ENCODE measurements at regions not wholly inside any gene's neighbourhood (a gene's known extent, or its start where the extent isn't known, plus 50 kb on each side); places are given as distances from the start of the nearest gene placed in this dataset.
"Not testable (repeated sequence)": the region's sequence is repeated elsewhere in the genome, so short reads cannot be mapped to it uniquely, and the experiment has no call there.

DNA sequence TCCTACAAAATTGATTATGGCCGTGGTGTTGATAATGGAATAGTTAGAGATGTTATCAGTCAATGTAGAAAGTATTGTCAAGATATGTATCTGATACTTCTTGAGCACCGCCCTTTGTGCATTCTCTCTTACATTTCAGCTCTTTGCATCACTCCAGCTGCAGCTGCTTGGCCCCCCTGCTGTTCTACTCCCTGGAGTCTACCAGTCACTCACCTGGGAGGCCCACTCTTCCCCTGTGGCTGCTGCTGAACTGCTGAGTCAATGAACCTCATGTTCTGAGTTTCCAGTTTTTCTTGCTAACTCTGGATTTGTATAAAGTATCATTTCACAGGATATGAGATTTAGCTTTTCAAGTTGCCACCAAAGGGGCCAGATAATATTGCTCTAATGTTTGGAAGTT is 312.8 kb upstream of the SLC16A7 start:
- no peak for DNase-seq (ENCODE audit: low spot score)
- intact Hi-C loops (cut with DNase I): no loop called here

- DNase-seq (ENCODE audit: low spot score); intact Hi-C loops (cut with DNase I): not testable (repeated sequence)
Measured at GRCh38 chr12:59273561-59273960, 322.3 kb upstream of the SLC16A7 start.

GRCh38 chr12:59268295-59268809 is 327.5 kb upstream of the SLC16A7 start:
- DNase-seq (ENCODE audit: low spot score): no peak
- intact Hi-C loops (cut with DNase I): no loop called here

GRCh38 chr12:59260202-59260601 is 335.6 kb upstream of the SLC16A7 start:
- intact Hi-C loops (cut with DNase I): no loop called here
- DNase-seq (ENCODE audit: low spot score): no peak

- intact Hi-C loops (cut with DNase I): no loop called here
- no peak for DNase-seq (ENCODE audit: low spot score)
Measured at GRCh38 chr12:59252731-59253130, 332.4 kb upstream of the LRIG3 start.

GRCh38 chr12:59250766-59251165 is 330.5 kb upstream of the LRIG3 start:
- DNase-seq (ENCODE audit: low spot score): no peak
- intact Hi-C loops (cut with DNase I): no loop called here

GRCh38 chr12:59240048-59240447 is 319.7 kb upstream of the LRIG3 start:
- intact Hi-C loops (cut with DNase I): no loop called here
- no peak for DNase-seq (ENCODE audit: low spot score)

- no peak for DNase-seq (ENCODE audit: low spot score)
- intact Hi-C loops (cut with DNase I): no loop called here
Measured at GRCh38 chr12:59234391-59234790, 314.1 kb upstream of the LRIG3 start.

GRCh38 chr12:59230334-59230733 is 310.0 kb upstream of the LRIG3 start:
- intact Hi-C loops (cut with DNase I): no loop called here
- no peak for DNase-seq (ENCODE audit: low spot score)

DNA sequence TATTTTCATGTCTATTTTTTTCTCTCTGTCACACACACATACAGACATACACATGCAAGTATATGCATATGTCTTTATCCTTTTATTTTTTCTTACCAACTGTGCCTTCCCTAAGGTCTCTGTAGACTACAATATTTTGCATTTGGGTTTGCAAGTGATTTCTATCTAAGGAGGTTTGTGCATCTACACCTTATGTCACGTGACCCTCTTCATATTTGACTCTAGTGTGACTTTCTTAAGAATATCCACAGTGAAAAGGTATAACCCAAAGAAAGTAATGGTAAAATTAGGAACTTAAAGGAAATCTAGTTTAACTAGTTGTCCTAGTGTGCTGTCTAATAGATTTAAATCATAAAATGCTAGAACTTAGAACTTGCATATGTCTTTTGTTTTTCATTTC is 298.8 kb upstream of the LRIG3 start:
- intact Hi-C loops (cut with DNase I): no loop called here
- no peak for DNase-seq (ENCODE audit: low spot score)

DNA sequence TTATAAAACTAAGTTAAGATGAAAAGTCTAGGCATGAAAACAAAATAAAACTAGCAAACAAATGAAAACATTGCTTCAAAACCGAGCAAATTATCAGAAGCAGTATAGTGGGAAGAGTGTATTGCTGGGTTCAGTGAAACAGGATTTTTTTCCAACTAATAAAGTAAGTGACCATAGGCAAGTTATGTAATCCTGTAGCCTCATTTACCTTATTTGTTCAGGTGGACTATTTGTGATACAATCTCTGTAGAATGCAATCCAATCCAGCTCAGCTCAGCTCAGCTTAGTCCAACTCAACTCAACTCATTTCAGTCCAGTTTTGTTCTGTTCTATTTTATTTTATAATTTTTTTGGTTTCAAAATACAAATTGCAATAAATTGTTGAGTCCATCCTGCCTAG is 276.7 kb upstream of the LRIG3 start:
- intact Hi-C loops (cut with DNase I): no loop called here
- no peak for DNase-seq (ENCODE audit: low spot score)

DNA sequence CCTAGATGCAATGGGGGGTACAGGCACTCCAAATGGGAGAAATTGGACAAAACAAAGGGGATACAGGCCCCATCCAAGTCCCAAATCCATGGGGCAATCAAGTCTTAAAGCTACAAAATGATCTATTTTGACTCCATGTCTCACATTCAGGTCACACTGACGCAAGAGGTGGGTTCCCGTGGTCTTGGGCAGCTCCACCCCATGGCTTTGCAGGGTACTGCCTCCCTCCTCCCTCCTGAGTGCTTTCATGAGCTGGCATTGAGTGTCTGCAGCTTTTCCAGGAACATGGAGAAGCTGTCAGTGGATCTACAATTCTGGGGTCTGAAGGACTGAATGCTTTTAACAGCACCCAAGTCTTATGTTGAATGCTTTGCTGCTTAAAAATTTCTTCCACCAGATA is 274.5 kb upstream of the LRIG3 start:
- DNase-seq (ENCODE audit: low spot score): no peak
- intact Hi-C loops (cut with DNase I): no loop called here

GRCh38 chr12:59193476-59194050 is 273.3 kb upstream of the LRIG3 start:
- intact Hi-C loops (cut with DNase I): no loop called here
- DNase-seq (ENCODE audit: low spot score): no peak

- intact Hi-C loops (cut with DNase I): no loop called here
- DNase-seq (ENCODE audit: low spot score): no peak
Measured at GRCh38 chr12:59191372-59191771, 271.1 kb upstream of the LRIG3 start.

GRCh38 chr12:59186451-59186850 is 266.1 kb upstream of the LRIG3 start:
- intact Hi-C loops (cut with DNase I): no loop called here
- no peak for DNase-seq (ENCODE audit: low spot score)

DNA sequence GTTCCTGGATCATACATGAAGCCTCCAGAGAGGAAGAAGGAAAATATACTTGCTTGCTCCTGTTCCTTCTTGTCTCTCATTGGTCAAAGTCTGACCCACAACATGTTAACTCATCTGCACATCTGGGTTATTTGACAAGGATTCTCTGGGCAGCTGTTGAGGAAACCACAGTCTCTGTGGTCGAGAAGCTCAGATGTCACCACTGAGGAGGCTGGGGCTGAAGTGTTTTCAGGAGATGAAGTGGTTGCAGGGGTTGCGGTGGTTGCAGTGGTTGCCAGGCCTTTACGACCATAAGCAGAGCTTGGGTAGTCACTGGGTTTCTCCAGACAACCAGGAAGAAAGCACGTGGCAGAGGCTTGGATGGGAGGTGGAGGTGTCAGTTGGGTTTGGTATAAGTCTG is 265.0 kb upstream of the LRIG3 start:
- no peak for DNase-seq (ENCODE audit: low spot score)
- intact Hi-C loops (cut with DNase I): no loop called here

DNA sequence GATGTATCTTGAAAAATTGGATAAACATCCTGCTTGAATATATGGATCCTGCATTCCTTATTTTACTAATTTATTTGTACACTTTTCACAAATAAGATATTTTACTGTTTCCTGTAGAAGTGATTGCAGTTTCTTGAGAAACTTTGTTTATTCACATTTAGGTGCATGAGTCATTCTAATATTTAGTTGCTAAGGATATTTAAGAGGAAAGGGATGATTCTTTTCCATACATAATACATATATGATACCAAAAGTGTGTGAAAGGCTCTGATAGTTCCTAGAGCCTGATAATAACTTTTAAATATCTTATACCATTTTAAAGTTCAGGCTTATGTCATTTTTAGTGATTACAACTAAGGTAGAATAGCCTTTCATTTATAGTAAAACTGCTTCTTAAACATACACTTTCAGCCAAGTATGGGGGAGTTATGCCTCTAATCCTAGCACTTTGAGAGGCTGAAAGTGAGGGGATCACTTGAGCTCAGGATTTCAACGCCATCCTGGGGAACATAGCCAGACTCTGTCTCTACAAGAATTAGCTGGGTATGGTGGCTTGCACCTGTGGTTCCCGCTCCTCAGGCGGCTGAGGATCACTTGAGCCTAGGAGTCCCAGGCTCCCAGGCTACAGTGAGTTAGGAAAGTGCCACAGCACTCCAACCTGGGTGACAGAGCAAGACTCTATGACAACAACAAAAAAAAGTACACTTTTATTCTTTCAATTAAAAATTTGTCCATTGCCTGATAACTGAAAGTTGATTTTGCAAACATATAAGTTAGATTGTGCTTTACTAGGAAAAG is 262.6 kb upstream of the LRIG3 start:
- DNase-seq (ENCODE audit: low spot score): no peak
- intact Hi-C loops (cut with DNase I): no loop called here

DNA sequence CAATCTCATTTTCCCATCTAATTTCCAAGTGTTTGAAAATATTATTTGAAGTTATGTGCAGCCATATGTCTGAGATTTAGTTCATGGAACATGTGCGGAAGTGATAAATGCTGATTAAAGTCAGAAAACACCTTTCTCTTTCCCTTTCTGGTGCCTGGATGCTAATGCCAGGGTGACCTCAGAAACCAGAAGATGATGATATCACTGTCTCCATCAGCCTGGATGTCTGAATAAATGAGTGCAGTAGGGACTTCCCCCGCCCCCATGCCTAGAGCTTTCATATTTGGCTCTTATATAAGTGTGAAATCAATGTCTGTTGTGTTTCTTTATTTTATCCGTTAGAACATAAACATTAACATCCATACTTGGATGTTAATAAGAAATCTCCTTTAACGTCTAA is 261.9 kb upstream of the LRIG3 start:
- no peak for DNase-seq (ENCODE audit: low spot score)
- intact Hi-C loops (cut with DNase I): no loop called here

DNA sequence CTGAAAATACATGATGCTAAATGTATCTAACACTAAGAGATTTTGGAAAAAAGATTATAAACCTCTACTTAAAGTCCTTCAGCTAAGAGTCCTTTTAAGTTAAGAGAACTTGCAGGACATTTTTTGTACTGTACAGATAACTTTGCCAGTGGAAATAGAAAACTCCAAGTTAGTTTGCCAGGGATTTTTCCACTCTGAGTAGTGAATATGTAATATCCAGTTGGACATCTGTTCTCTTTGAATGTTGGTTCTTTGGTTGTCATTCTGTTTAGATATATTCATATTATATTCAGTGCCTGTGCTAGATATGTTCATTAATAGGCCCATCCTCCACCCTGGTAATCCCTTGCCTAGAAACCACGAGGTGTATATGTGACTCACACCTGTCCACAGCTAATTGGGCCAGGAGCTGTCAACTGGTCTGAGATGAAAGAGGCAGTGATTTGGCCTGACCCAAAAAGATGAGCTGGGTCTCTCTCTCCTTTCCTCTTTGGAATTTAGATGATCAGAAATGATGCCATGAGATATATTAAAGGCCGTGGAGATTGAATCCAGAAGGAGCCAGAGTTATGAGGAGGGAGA is 261.0 kb upstream of the LRIG3 start:
- intact Hi-C loops (cut with DNase I): no loop called here
- no peak for DNase-seq (ENCODE audit: low spot score)

- intact Hi-C loops (cut with DNase I): no loop called here
- no peak for DNase-seq (ENCODE audit: low spot score)
Measured at GRCh38 chr12:59179231-59179630, 258.9 kb upstream of the LRIG3 start.

DNA sequence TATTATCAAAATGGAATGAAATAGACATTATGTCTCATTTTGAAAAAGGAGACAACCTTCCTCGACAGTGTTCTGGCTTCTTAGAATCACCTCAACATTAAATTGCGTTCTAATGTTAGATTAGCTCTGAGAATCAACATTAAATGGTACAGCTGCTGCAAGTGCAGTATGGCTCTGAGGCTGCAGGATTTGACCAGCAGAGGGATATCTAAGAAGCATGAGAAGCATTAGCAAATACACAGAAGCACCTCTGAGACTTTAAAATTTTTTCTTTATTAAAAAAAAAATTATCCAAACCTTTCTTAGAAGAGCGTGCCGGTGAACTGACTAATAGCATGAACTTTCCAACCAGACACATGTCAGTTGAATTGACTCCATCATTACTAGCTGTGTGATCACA is 253.4 kb upstream of the LRIG3 start:
- DNase-seq (ENCODE audit: low spot score): no peak
- intact Hi-C loops (cut with DNase I): no loop called here
